Ishikawa (cell line): ENCODE measurements at regions not wholly inside any gene's neighbourhood (a gene's known extent, or its start where the extent isn't known, plus 50 kb on each side); places are given as distances from the start of the nearest gene placed in this dataset.

Experiments used
- CEBPB ChIP-seq: IDR thresholded peaks from 2 replicates; pipeline ENCODE4 v1.6.1; 2012
- CREB1 ChIP-seq: IDR thresholded peaks from 2 replicates; pipeline ENCODE4 v1.6.1; 2012; ENCODE audit warnings: low read depth
- EGR1 ChIP-seq: IDR thresholded peaks from 2 replicates; pipeline ENCODE4 v1.6.1; 2012
- MAX ChIP-seq: IDR thresholded peaks from 2 replicates; pipeline ENCODE4 v1.6.1; 2012
- NFIC ChIP-seq: IDR thresholded peaks from 2 replicates; pipeline ENCODE4 v1.6.1; 2012
- RAD21 ChIP-seq: IDR thresholded peaks from 2 replicates; pipeline ENCODE4 v1.6.1; 2012; ENCODE audit warnings: low read depth
- REST ChIP-seq: IDR thresholded peaks from 2 replicates; pipeline ENCODE4 v1.6.1; 2012; ENCODE audit warnings: low read depth, mild to moderate bottlenecking
- TAF1 ChIP-seq: IDR thresholded peaks from 2 replicates; pipeline ENCODE4 v1.6.1; 2012; ENCODE audit warnings: low read depth, mild to moderate bottlenecking
- TCF12 ChIP-seq: IDR thresholded peaks from 2 replicates; pipeline ENCODE4 v1.6.1; 2012; ENCODE audit warnings: low read depth
- TEAD4 ChIP-seq: IDR thresholded peaks from 2 replicates; pipeline ENCODE4 v1.6.1; 2012
- USF1 ChIP-seq: IDR thresholded peaks from 2 replicates; pipeline ENCODE4 v1.6.1; 2012
- YY1 ChIP-seq: IDR thresholded peaks from 2 replicates; pipeline ENCODE4 v1.6.1; 2012; ENCODE audit warnings: low read depth
- ZBTB7A ChIP-seq: IDR thresholded peaks from 2 replicates; pipeline ENCODE4 v1.6.1; 2012; ENCODE audit warnings: low read depth

GRCh38 chr9:22316645-22317044 lies 130.0 kb upstream of the DMRTA1 start:
- TF ChIP-seq REST (no peak), CREB1 (no peak), EGR1 (no peak), USF1 (no peak), RAD21 (no peak), TAF1 (no peak), ZBTB7A (no peak), NFIC (no peak), MAX (no peak), YY1 (no peak), TCF12 (no peak), TEAD4 (no peak), CEBPB (no peak)
